ENCODE measurements at regions not wholly inside any gene's neighbourhood (a gene's known extent, or its start where the extent isn't known, plus 50 kb on each side); places are given as distances from the start of the nearest gene placed in this dataset.

- TF ChIP-seq GATA2 (IDR thresholded peaks at IDR 0.05; ENCODE audit: low read depth, low read length) (no peak), GATA3 (IDR thresholded peaks at IDR 0.05; ENCODE audit: low read depth, low read length) (no peak)
Measured at GRCh38 chr16:75810342-75810741, 84.1 kb upstream of the CPHXL start.
